ENCODE measurements at regions not wholly inside any gene's neighbourhood (a gene's known extent, or its start where the extent isn't known, plus 50 kb on each side); places are given as distances from the start of the nearest gene placed in this dataset.
"Not testable (repeated sequence)": the region's sequence is repeated elsewhere in the genome, so short reads cannot be mapped to it uniquely, and the experiment has no call there.

DNA sequence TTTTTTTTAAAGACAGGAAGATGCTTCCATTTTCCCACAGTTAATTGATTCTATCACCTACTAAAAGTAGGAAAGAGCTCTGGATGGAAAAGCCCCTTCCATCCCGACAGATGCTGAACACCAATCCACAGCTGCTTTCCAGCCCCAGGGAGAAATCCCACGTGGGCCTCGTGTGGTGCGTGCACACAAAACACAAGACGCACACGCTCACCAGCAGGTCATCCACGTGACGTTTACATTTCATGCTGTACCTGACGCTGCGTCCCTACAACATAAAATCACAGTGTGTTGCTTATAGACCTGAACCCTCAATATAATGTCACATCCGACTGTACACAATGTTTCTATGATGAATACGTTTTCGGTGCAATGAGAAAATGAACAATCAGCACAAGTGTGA, 50.2 kb upstream of the DACT2 start:
- FAIRE-seq (no peak), DNase-seq (ENCODE audit: extremely low spot score, insufficient read length, low read depth) (no peak)

DNA sequence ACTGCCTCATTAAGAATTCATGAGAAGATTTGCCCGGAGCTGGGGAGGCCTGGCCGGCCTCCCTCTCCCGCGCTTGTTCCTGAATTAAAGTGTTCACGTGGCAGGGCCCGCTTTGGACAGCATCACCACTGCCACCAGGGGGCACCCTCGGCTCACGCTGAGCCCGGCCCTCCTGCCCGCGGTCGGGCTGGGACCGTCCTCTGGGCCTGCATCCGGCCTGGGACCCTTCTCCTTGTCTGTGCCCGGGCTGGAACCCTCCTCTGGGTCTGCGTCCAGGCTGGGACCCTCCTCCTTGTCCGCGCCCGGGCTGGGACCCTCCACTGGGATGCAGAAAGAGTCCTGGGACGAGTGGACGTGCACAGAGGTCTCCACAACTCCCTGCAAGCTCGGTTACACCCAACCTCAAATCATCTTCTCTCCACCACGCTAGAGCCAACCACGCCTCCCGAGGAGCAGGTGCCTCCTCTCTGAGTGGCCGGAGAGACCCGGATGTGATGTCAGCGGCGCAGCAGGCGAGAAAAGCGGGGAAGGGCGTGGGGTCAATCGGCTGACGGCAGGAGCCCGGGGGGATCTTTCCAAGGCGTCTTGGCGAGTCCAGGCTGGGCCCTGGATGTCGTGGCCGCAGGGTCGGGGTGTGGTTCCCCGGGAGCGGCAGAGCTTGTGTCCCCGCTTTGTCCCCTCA, 50.9 kb upstream of the DACT2 start:
- DNase-seq (ENCODE audit: extremely low spot score, insufficient read length, low read depth), result peak; percentile 51
- FAIRE-seq, result peak; percentile 65

DNA sequence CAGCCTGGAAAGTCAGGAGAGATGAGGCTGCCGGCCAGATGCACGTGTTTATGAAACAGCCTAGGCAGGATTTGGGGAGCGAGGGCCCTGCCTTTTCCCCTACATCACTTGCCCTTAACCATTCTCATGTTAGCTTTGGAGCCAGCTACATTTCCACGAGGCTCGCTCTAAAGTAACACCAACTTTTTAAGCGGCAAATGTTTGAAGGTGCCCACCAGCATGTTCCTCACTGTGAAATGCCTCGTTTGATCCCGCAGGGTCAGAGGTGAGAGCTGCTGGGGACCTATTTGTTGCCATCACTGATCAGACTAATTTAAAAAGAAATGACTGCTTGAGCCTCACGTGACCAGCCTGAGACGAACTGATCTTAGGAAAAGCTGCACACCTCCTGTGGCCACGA, 51.6 kb upstream of the DACT2 start:
- DNase-seq (ENCODE audit: extremely low spot score, insufficient read length, low read depth) (no peak), FAIRE-seq (no peak)

- DNase-seq (ENCODE audit: extremely low spot score, insufficient read length, low read depth) (no peak), FAIRE-seq (no peak)
Measured at GRCh38 chr6:168371618-168371980, 52.0 kb upstream of the DACT2 start.

DNA sequence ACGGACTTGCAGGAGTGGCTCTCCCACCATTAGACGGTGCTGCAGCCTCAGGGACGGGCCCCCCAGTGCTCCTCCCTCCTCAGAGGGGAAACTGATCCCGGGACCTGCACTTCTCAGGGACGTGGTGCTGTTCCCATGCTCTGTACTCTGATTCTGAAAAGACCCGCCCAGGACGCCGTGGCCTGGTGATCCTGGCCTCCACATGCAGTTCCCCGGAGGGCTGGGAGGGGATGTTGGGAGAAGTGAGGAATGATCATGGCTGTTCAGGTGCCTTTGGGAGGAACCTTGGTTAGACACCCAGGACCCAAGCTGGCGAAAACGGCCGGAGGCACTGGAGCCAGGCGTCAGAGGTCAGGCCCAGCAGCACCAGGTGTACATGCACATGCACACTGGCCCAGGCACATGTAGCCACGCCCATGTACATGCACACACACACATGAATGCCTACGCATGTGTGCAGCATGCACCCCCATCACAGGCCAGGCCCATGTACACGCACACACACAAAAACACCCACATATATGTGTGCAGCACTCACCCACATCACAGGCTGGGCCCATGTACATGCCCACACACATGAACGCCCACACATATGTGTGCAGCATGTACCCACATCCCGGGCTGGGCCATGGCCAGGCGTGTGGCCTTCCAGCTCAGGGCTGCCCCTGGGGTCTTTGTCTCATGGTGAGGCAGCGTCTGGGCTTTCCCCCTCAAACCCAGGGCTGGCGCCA, 52.6 kb upstream of the DACT2 start:
- DNase-seq (ENCODE audit: extremely low spot score, insufficient read length, low read depth) (no peak), FAIRE-seq (no peak)

DNA sequence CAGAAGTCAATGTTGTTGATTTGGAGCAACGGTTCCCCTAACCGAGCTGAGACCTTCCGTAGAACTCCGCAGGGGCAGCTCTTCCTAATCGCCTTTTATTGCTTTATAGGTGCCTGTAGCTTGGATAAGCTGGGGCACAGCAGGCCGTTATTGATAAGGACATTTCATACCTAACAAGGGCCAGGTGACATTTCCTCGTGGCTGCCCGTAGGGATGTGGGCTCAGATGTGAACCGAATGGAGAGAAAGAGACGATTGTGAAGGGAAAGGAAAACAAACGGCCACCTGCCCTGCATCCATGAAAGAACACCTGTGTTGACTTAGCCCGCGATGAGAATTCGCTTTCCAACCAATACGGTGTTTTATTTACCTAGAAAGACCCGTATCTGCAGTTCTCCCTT, 53.3 kb upstream of the DACT2 start:
- FAIRE-seq, result no peak
- no peak for DNase-seq (ENCODE audit: extremely low spot score, insufficient read length, low read depth)

- FAIRE-seq, result no peak
- DNase-seq (ENCODE audit: extremely low spot score, insufficient read length, low read depth), result no peak
Measured at GRCh38 chr6:168373389-168373788, 53.8 kb upstream of the DACT2 start.

GRCh38 chr6:168374051-168374502, 54.5 kb upstream of the DACT2 start:
- no peak for FAIRE-seq
- no peak for DNase-seq (ENCODE audit: extremely low spot score, insufficient read length, low read depth)

DNA sequence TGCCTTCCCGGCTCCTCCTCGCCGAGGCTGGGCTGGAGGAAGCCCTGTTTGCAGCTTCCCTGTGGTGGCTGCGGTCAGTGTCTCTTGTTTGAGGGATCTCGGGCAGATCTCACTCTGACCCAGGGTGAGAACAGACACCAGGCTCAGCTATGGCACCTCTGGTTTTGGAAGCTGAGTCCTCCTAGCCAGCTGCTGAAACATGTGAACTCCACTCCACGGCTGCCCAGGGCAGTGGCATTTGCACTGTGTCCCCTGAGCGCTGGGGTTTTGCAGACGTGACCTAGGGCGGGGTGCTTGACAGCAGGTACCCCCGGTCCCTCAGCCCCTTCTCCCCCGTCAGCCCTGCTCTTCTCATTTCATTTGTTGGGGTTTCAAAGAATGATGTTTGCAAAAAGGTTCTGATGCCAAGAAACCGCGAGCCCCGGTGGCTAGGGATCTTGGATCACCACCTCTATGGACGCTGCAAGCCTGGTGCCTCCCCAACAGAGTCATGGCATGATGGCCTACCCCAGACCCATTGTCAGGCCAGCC, 55.0 kb upstream of the DACT2 start:
- no peak for DNase-seq (ENCODE audit: extremely low spot score, insufficient read length, low read depth)
- no peak for FAIRE-seq

DNA sequence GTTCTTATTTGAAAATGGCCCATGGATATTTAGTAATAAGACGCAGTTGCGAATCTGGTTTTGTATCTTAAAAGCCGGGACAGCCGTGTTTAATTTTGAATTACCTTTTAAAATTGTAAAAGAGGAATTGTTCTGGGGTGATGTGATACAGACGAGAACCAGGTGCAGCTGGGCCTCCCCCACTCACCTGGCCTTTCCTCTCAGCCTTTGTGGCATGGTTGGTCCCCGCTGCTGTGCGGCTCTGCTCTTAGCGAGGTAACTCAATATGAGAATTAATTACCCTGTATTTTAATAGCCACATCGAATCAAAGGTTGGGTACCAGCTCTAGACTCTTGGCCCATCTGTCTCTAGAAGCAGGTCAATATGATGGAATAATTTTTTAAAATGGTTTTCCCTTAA, 56.5 kb upstream of the DACT2 start:
- FAIRE-seq, result no peak

DNA sequence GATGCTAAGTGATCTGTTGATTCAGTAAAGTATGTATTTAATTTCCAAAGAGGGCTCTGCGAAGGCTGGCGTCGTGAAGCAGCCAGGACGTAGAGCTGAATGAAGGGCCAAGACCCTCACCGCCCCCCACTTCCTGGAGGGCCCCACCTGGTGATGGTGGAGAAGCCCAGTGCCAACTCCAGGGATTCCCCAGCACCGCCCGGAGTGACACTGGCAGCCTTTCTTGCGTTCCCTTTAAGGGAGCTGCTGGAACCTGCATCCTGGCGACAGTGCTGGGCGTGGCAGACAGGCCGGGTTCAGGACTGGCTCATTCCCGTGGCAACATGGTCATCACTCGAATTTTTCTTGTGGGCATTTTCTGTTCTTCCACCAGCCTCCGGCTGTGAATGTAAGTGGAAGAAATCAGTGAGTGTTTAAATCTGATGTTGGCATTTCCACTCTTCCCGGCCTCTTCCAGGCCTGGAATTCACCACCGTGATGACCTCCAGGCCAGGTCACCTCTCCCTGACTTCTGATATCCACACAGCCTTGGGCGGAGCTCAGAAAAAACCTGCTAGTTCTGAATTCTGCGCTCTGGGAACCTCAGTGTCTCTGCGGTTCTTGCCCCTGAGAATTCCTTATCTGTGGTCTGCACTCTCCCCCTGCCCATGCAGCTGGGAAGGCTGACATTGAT, 57.4 kb upstream of the DACT2 start:
- no peak for FAIRE-seq

More for the DNA sequence above, 56.5 kb upstream of the DACT2 start:
- DNase-seq (ENCODE audit: extremely low spot score, insufficient read length, low read depth), result no peak

DNA sequence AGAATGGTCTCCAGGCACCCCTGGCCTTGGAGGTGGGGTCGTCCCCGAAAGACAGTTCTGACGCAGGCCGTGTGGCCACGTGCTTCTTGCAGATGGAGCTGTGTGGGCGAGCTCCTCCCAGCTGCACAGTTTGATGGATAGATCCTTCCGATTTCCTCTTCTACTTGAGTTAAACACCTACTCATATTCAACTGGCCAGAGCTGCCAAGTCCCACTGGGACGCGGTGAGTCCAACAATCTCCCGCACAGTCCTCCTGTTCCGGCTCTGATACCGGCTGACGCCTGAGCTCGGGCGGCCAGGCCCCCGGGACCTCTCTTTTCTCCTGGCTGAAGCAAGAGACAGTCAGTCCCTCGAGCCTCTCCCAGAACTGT, 57.9 kb upstream of the DACT2 start:
- DNase-seq (ENCODE audit: extremely low spot score, insufficient read length, low read depth), result no peak
- no peak for FAIRE-seq

More for the DNA sequence above, 57.4 kb upstream of the DACT2 start:
- DNase-seq (ENCODE audit: extremely low spot score, insufficient read length, low read depth), result no peak

DNA sequence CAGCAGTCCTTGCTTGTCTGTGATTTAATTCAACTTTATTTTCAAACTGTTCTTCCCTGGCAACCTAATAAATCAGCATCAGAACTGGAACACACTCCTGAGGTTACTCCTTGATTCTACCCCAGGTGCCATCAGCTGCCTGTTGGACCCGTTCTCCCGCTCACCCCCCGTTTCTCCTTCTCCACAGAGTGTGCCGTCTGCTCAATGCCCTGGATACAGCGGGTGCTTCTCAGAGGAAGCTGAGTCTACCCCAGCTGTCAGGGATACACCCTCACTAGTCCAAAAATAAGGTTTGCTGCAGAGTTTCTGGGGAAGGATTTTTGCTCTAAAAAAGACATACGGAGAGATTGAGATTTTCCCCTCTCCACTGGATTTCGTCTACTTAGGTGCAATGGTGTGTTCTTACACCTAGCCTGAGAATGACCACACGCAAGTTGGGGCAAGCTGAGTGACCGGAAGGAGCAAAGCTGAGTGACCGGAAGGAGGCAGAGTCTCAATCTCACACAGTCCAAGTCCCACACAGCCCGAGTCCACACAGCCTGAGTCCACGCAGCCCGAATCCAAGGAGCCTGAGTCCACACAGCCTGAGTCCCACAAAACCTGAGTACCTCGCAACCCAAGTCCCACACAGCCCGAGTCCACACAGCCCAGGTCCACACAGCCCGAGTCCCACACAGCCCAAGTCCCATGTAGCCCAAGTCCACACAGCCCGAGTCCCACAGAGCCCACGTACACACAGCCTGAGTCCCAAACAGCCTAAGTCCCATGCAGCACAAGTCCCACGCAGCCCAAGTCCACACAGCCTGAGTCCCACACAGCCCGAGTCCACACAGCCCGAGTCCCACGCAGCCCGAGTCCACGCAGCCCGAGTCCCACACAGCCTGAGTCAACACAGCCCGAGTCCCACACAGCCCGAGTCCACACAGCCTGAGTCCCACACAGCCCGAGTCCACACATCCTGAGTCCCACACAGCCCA, 58.6 kb upstream of the DACT2 start:
- FAIRE-seq (no peak), DNase-seq (ENCODE audit: extremely low spot score, insufficient read length, low read depth) (no peak)

GRCh38 chr6:168379579-168379978, 60.0 kb upstream of the DACT2 start:
- DNase-seq (ENCODE audit: extremely low spot score, insufficient read length, low read depth); FAIRE-seq: not testable (repeated sequence)

GRCh38 chr6:168380166-168380955, 60.6 kb upstream of the SMOC2 start:
- FAIRE-seq; DNase-seq (ENCODE audit: extremely low spot score, insufficient read length, low read depth): not testable (repeated sequence)

DNA sequence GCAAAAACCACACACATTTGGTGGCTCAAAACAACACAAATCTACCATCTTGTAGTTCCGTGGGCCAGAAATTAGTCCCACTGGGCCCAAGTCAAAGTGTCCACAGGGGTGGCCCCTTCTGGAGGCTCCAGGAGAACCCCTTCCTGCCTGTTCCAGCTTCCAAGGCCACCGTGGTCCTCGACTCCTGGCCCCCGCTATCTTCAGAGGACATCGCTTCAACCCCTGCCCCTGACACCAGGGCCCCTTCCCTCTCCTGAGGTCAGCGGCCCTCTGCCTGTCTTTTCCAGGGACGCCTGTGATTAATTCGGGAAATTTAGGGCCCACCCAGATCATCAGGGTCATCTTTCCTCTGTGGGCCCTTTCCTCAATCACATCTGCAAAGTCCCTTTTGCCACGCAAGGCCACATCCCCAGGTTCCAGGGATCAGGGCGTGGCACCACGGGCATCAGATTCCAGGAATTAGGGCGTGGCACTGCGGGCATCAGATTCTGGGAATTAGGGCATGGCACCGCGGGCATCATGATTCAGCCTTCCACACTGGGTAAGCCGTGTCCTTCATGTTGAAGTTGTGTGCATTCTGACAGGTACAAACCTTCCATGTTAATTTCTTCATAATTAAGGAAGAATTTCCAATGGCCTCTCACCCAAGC, 59.9 kb upstream of the SMOC2 start:
- no peak for FAIRE-seq
- no peak for DNase-seq (ENCODE audit: extremely low spot score, insufficient read length, low read depth)

DNA sequence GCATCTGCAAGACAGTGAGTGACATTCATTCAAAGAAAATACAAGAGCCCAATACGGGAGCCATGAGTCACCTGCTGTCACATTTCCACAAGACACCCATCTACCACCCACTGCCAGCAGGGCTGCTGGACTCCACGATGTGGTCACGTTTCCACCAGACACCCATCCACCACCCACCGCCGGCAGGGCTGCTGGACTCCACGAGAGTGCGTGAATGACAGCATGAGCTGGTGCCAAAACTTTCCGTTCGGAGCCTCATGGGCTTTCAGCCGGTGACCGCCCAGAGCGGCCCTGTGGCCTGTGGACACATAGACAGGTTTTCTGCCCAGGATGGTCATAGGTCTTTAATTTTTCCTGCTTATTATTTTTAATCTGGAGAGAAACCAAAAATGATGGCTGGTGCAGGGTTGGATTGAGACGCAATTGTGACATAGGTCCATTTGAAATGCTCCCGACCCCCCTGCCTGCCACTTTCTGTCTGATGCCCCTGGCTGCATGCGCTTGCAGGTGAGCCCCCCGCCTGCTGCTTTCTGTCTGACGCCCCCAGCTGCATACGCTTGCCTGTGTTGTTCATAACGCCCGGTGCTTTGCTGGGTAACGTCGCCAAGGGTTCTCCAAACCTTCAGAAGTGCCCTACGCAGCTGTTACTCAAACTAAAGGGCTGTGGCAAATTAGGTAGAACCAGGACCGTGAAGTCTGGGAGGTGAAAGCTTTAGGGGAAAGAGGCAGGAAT, 59.1 kb upstream of the SMOC2 start:
- FAIRE-seq, result no peak
- DNase-seq (ENCODE audit: extremely low spot score, insufficient read length, low read depth), result no peak

Data from GM18507 (cell line).